SK-N-SH (cell line): ENCODE measurements at regions not wholly inside any gene's neighbourhood (a gene's known extent, or its start where the extent isn't known, plus 50 kb on each side); places are given as distances from the start of the nearest gene placed in this dataset.
"Not testable (repeated sequence)": the region's sequence is repeated elsewhere in the genome, so short reads cannot be mapped to it uniquely, and the experiment has no call there.

Experiments used
- CTCF ChIA-PET: fragments of 300-600, 350-600 bp; formaldehyde crosslinking; extraction: SDS; loops from one replicate; lab custom pipeline; 2021; lab: Yijun Ruan, JAX
- POLR2A ChIA-PET: fragments of 350-600 bp; sonication (Branson Sonifier 250); formaldehyde crosslinking; extraction: SDS; loops from one replicate; lab custom pipeline; 2020; ENCODE audit warnings: antibody characterized with exemption, inconsistent platforms; lab: Yijun Ruan, JAX
- DNase-seq: peaks from one replicate; pipeline ENCODE4 v3.0.0; 2012
- H2AFZ ChIP-seq: fragments of 200-600 bp; sonication (generic); 2 replicates; pipeline ENCODE4 v1.8.1; 2016; ENCODE audit warnings: antibody characterized with exemption, mild to moderate bottlenecking, low read depth
- H3F3A ChIP-seq: fragments of 200-600 bp; sonication (generic); replicated peaks from 2 replicates; pipeline ENCODE3; 2016; ENCODE audit warnings: antibody characterized with exemption, mild to moderate bottlenecking; ENCODE audit not compliant: insufficient read depth
- H3K27ac ChIP-seq, 2 experiments: fragments of 200-500 bp in 1 of 2; fragments of 200-600 bp in 1 of 2; sonication (Bioruptor generic) in 1 of 2; sonication (generic), shearing (Covaris generic) in 1 of 2; 2 replicates each; pipeline versions ENCODE4 v1.5.1 to v1.6.1; 2014 to 2016; ENCODE audit warnings: low read depth in 2 of 2, inconsistent platforms in 1 of 2, low read length in 1 of 2, mild to moderate bottlenecking in 1 of 2, mixed read lengths in 1 of 2
- H3K27me3 ChIP-seq: fragments of 200-600 bp; sonication (generic), shearing (Covaris generic); 2 replicates; pipeline ENCODE4 v1.6.1; 2016; ENCODE audit warnings: mixed run types; ENCODE audit not compliant: insufficient read depth
- H3K36me3 ChIP-seq, 2 experiments: fragments of 200-500 bp in 1 of 2; fragments of 200-600 bp in 1 of 2; sonication (Bioruptor generic) in 1 of 2; sonication (generic) in 1 of 2; replicated peaks in 1 of 2; 2 replicates each; pipeline versions ENCODE3 to v1.5.1; 2014 to 2016; ENCODE audit warnings: low read length in 1 of 2, mild to moderate bottlenecking in 1 of 2; ENCODE audit not compliant: insufficient read depth in 2 of 2, control insufficient read depth in 1 of 2
- H3K4me1 ChIP-seq, 2 experiments: fragments of 200-500 bp in 1 of 2; fragments of 200-600 bp in 1 of 2; sonication (Bioruptor generic) in 1 of 2; sonication (generic), shearing (Covaris generic) in 1 of 2; 2 replicates each; pipeline versions ENCODE4 v1.5.1 to v1.6.1; 2014 to 2016; ENCODE audit warnings: low read depth in 1 of 2, low read length in 1 of 2, mixed run types in 1 of 2; ENCODE audit not compliant: insufficient read depth in 2 of 2, control insufficient read depth in 1 of 2
- H3K4me2 ChIP-seq: fragments of 200-600 bp; sonication (generic), shearing (Covaris generic); 2 replicates; pipeline ENCODE4 v1.6.1; 2017; ENCODE audit warnings: mixed run types
- H3K4me3 ChIP-seq, 2 experiments: fragments of 200-500 bp in 1 of 2; fragments of 200-600 bp in 1 of 2; sonication (Bioruptor generic) in 1 of 2; sonication (generic), shearing (Covaris generic) in 1 of 2; 2 replicates each; pipeline versions ENCODE4 v1.5.1 to v1.8.1; 2014 to 2016; ENCODE audit warnings: low read depth in 2 of 2, inconsistent platforms in 1 of 2, low read length in 1 of 2, mild to moderate bottlenecking in 1 of 2, mixed read lengths in 1 of 2, moderate library complexity in 1 of 2
- H3K79me2 ChIP-seq: fragments of 200-600 bp; sonication (generic); 2 replicates; pipeline ENCODE4 v1.8.1; 2017; ENCODE audit warnings: mild to moderate bottlenecking; ENCODE audit not compliant: insufficient read depth
- H3K9ac ChIP-seq: fragments of 200-600 bp; sonication (generic); 2 replicates; pipeline ENCODE4 v1.6.1; 2017; ENCODE audit warnings: mixed run types
- H3K9me2 ChIP-seq: fragments of 200-600 bp; sonication (generic); 2 replicates; pipeline ENCODE4 v1.6.1; 2017; ENCODE audit warnings: mixed run types
- H3K9me3 ChIP-seq: fragments of 200-600 bp; sonication (generic); 2 replicates; pipeline ENCODE4 v1.6.1; 2017; ENCODE audit warnings: mixed run types, mild to moderate bottlenecking, moderate library complexity
- H4K20me1 ChIP-seq: fragments of 200-600 bp; sonication (generic); 2 replicates; pipeline ENCODE4 v1.6.1; 2017; ENCODE audit warnings: mild to moderate bottlenecking, mixed run types; ENCODE audit not compliant: insufficient read depth
- CHD2 ChIP-seq: fragments of 150-350 bp; IDR thresholded peaks from 2 replicates; pipeline ENCODE4 v1.6.1; 2018; ENCODE audit warnings: low read length; ENCODE audit not compliant: partially characterized antibody
- CTCF ChIP-seq: fragments of 200-600 bp; sonication (generic); IDR thresholded peaks from 2 replicates; pipeline ENCODE4 v1.6.1; 2017; ENCODE audit warnings: antibody characterized with exemption, mild to moderate bottlenecking, moderate library complexity
- ELF1 ChIP-seq: IDR thresholded peaks from 2 replicates; pipeline ENCODE4 v1.4.0; 2012
- EP300 ChIP-seq, 2 experiments: IDR thresholded peaks; 2 replicates each; pipeline versions ENCODE4 v1.4.0 to v1.6.1; 2012; ENCODE audit warnings: borderline replicate concordance in 1 of 2, low read depth in 1 of 2, low read length in 1 of 2
- FOXJ3 ChIP-seq: sonication (generic); formaldehyde crosslinking; IDR thresholded peaks from 2 replicates; pipeline ENCODE4 v1.5.1; 2020; ENCODE audit warnings: mild to moderate bottlenecking, missing genetic modification reagents
- FOXM1 ChIP-seq: IDR thresholded peaks from 2 replicates; pipeline ENCODE4 v1.4.0; 2012; ENCODE audit warnings: low read depth, mild to moderate bottlenecking
- MAX ChIP-seq: IDR thresholded peaks from 2 replicates; pipeline ENCODE4 v1.4.0; 2012; ENCODE audit warnings: low read depth
- MXI1 ChIP-seq: IDR thresholded peaks from 2 replicates; pipeline ENCODE4 v1.6.1; 2012; ENCODE audit warnings: mild to moderate bottlenecking, low read depth, low read length, improper control_type of control experiment
- NFIC ChIP-seq: IDR thresholded peaks from 2 replicates; pipeline ENCODE4 v1.4.0; 2012; ENCODE audit warnings: borderline replicate concordance
- RAD21 ChIP-seq: IDR thresholded peaks from 2 replicates; pipeline ENCODE4 v1.6.1; 2012; ENCODE audit warnings: mild to moderate bottlenecking, low read length
- RFX5 ChIP-seq: IDR thresholded peaks from 2 replicates; pipeline ENCODE4 v1.6.1; 2012; ENCODE audit warnings: mild to moderate bottlenecking, improper control_type of control experiment, low read length
- RXRA ChIP-seq: IDR thresholded peaks from 2 replicates; pipeline ENCODE4 v1.4.0; 2012; ENCODE audit warnings: low read depth, mild to moderate bottlenecking, borderline replicate concordance
- SMC3 ChIP-seq: IDR thresholded peaks from 2 replicates; pipeline ENCODE4 v1.6.1; 2012; ENCODE audit warnings: low read depth, low read length, improper control_type of control experiment
- TAF1 ChIP-seq: IDR thresholded peaks from 2 replicates; pipeline ENCODE4 v1.6.1; 2012; ENCODE audit warnings: low read depth, mild to moderate bottlenecking, low read length, moderate library complexity, borderline replicate concordance
- YY1 ChIP-seq: IDR thresholded peaks from 2 replicates; pipeline ENCODE4 v1.4.0; 2012; ENCODE audit warnings: low read depth, mild to moderate bottlenecking
- ZBTB33 ChIP-seq: IDR thresholded peaks from 2 replicates; pipeline ENCODE4 v1.4.0; 2012; ENCODE audit warnings: low read depth, borderline replicate concordance
- WGBS: methylation state at CpG from one replicate; pipeline ENCODE4 v1.1.6; 2017; ENCODE audit warnings: low lambda C conversion rate; 5-methylcytosine and 5-hydroxymethylcytosine counted together
- TF ChIP-seq, protein P1 (sequence below): fragments of 150-350 bp; IDR thresholded peaks from 2 replicates; pipeline ENCODE4 v1.6.1; 2016; ENCODE audit warnings: mild to moderate bottlenecking, low read depth, low read length
- TF ChIP-seq, protein P2 (sequence below): fragments of 150-350 bp; IDR thresholded peaks from 2 replicates; pipeline ENCODE4 v1.6.1; 2017; ENCODE audit warnings: antibody characterized with exemption, low read length, low read depth, borderline replicate concordance
- TF ChIP-seq, protein P3 (sequence below): IDR thresholded peaks from 2 replicates; pipeline ENCODE4; 2012

DNA sequence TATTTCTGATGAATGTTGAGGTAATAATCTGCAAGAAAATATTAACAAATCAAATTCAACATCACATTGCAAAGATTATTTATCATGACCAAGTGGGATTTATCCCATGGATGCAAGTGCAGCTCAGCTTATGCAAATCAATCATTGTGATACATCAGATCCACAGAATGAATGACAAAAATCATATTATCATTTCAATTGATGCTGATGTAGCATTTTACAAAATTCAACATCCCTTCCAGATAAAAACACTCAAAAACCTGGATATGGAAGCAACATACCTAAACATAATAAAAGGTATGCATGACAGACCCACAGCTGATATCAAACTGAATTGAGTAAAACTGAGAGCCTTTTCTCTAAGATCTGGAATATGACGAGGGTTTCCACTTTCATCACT lies 1915.4 kb downstream of the ARAP2 start:
- Histone ChIP-seq H3K4me1 (no peaks in the 10 kb centered on the region), H3K4me2 (no peak overlapping the region), H3K36me3 (no peaks in the 10 kb centered on the region), H3K4me3 (no peak overlapping the region), H3K79me2 (no peaks in the 10 kb centered on the region), H3K9me2 (no peaks in the 10 kb centered on the region), H3K27me3 (no peaks in the 10 kb centered on the region), H2AFZ (no peak overlapping the region), H4K20me1 (no peaks in the 10 kb centered on the region), H3K9ac (no peak overlapping the region), H3F3A (no peaks in the 10 kb centered on the region), H3K27ac (no peak overlapping the region), H3K9me3 (no peaks in the 10 kb centered on the region)
- POLR2A ChIA-PET, result no interaction called here
- CTCF ChIA-PET, result no interaction called here
- no peak for TF ChIP-seq CTCF
- TF ChIP-seq, protein P1, sequence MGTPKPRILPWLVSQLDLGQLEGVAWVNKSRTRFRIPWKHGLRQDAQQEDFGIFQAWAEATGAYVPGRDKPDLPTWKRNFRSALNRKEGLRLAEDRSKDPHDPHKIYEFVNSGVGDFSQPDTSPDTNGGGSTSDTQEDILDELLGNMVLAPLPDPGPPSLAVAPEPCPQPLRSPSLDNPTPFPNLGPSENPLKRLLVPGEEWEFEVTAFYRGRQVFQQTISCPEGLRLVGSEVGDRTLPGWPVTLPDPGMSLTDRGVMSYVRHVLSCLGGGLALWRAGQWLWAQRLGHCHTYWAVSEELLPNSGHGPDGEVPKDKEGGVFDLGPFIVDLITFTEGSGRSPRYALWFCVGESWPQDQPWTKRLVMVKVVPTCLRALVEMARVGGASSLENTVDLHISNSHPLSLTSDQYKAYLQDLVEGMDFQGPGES, result no peak
- TF ChIP-seq SMC3, result no peak
- no peak for TF ChIP-seq RFX5
- TF ChIP-seq, protein P2, sequence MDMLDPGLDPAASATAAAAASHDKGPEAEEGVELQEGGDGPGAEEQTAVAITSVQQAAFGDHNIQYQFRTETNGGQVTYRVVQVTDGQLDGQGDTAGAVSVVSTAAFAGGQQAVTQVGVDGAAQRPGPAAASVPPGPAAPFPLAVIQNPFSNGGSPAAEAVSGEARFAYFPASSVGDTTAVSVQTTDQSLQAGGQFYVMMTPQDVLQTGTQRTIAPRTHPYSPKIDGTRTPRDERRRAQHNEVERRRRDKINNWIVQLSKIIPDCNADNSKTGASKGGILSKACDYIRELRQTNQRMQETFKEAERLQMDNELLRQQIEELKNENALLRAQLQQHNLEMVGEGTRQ, result no peak
- TF ChIP-seq, protein P3, sequence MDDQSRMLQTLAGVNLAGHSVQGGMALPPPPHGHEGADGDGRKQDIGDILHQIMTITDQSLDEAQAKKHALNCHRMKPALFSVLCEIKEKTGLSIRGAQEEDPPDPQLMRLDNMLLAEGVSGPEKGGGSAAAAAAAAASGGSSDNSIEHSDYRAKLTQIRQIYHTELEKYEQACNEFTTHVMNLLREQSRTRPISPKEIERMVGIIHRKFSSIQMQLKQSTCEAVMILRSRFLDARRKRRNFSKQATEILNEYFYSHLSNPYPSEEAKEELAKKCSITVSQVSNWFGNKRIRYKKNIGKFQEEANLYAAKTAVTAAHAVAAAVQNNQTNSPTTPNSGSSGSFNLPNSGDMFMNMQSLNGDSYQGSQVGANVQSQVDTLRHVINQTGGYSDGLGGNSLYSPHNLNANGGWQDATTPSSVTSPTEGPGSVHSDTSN, result no peak
- TF ChIP-seq ZBTB33, result no peak
- no peak for TF ChIP-seq RAD21
- TF ChIP-seq FOXM1, result no peak
- no peak for TF ChIP-seq TAF1
- no peak for TF ChIP-seq FOXJ3 (CRISPR knock-in tag)
- no peak for TF ChIP-seq NFIC
- TF ChIP-seq RXRA, result no peak
- no peak for TF ChIP-seq CHD2
- no peak for TF ChIP-seq ELF1
- no peak for TF ChIP-seq MAX
- TF ChIP-seq YY1, result no peak
- TF ChIP-seq MXI1, result no peak
- no peak for TF ChIP-seq EP300 (IDR thresholded peaks at IDR 0.05; ENCODE audit: borderline replicate concordance in 1 of 2, low read depth in 1 of 2, low read length in 1 of 2)
- no peak for DNase-seq
- 61% methylated on average over 1 of the region's 1 CpG for WGBS

DNA sequence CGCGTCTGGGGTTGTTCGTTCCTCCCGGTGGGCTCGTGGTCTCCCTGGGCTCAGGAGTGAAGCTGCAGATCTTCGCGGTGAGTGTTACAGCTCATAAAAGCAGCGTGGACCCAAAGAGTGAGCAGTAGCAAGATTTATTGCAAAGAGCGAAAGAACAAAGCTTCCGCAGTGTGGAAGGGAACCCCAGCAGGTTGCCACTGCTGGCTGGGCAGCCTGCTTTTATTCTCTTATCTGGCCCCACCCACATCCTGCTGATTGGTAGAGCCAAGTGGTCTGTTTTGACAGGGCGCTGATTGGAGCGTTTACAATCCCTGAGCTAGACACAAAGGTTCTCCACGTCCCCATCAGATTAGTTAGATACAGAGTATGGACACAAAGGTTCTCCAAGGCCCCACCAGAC lies 1909.2 kb downstream of the ARAP2 start:
- H4K20me1 ChIP-seq, DNase-seq, H2AFZ ChIP-seq, H3K4me3 ChIP-seq, CTCF ChIA-PET, H3K9me2 ChIP-seq, H3F3A ChIP-seq, H3K9ac ChIP-seq, H3K79me2 ChIP-seq, H3K27ac ChIP-seq, H3K9me3 ChIP-seq, H3K4me2 ChIP-seq, H3K4me1 ChIP-seq, H3K36me3 ChIP-seq, POLR2A ChIA-PET, H3K27me3 ChIP-seq: not testable (repeated sequence)
- WGBS, result 75% methylated on average over 11 of the region's 13 CpGs
